ENCODE measurements at regions not wholly inside any gene's neighbourhood (a gene's known extent, or its start where the extent isn't known, plus 50 kb on each side); places are given as distances from the start of the nearest gene placed in this dataset.

DNA sequence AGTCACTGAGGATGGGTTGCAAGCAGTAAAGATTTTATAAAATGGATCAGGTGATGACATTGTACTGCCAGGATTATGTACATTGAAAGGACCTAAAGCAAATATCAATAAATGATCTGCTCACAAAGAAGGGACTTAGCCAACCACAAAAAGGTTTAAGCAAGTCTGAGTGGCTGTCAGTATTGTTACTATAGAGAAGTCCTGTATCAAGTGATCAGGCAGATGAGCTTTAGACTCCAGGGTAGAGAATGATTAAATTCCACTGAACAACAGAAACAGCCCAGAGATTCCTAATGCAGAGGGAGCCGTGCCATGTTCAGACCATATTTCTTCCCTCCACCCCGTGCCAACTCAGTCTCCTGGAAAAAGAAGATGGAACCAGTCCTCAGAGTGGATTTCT lies 138.9 kb downstream of the SETD4 start:
- TF ChIP-seq CTCF (IDR thresholded peaks at IDR 0.05 in 8 of 11, conservative IDR thresholded peaks at IDR 0.05 in 3 of 11): no peak
- no peak for TF ChIP-seq POLR2A (IDR thresholded peaks at IDR 0.05)
- no peak for TF ChIP-seq POLR2AphosphoS5 (IDR thresholded peaks at IDR 0.05)

Data from spleen (tissue), 7 donors.